ENCODE measurements at regions not wholly inside any gene's neighbourhood (a gene's known extent, or its start where the extent isn't known, plus 50 kb on each side); places are given as distances from the start of the nearest gene placed in this dataset.

DNA sequence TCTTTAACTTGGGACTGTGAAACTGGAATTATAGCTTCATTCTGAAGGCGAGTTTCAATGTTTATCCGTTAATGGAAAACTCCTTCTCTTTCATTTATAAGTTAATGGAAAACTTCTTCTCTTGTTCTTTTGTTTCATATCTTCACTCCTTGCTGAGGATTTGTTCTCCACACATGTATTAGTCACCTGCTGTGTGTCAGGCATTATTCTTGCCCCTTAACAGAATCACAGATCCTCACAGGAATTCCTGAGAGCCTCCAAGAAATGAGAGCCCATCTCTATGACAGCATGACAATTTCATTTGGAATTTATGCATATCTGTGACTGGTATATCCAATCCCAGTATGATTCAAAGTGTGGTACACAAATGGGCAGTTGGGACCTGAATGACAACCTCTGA lies 545.8 kb downstream of the BCL11A start (continued):
- TF ChIP-seq CHD7 (IDR thresholded peaks at IDR 0.05; ENCODE audit: insufficient replicate concordance, low read length) (no peak), SUZ12 (IDR thresholded peaks at IDR 0.05; ENCODE audit: low read length) (no peak), YY1 (IDR thresholded peaks at IDR 0.05; ENCODE audit: low read depth, low read length) (no peak)
